Transverse colon (tissue), 4 donors: ENCODE measurements at regions not wholly inside any gene's neighbourhood (a gene's known extent, or its start where the extent isn't known, plus 50 kb on each side); places are given as distances from the start of the nearest gene placed in this dataset.

Source experiments
- DNase-seq: peaks from one replicate; pipeline ENCODE4 v3.0.0-alpha.2; 2019
- H3K27ac ChIP-seq, 4 donors: fragments of 200-600 bp; sonication (generic); 2 replicates each; pipeline ENCODE4 v1.5.1; 2016 to 2018; ENCODE audit warnings: inconsistent platforms in 4 of 4
- H3K27me3 ChIP-seq: fragments of 200-600 bp; sonication (generic); 2 replicates; pipeline ENCODE4 v1.5.1; 2017; ENCODE audit warnings: inconsistent platforms
- H3K36me3 ChIP-seq, 4 donors: fragments of 200-600 bp; sonication (generic); 2 replicates each; pipeline ENCODE4 v1.5.1; 2017 to 2019; ENCODE audit warnings: inconsistent platforms in 4 of 4
- H3K4me1 ChIP-seq, 4 donors: fragments of 200-600 bp; sonication (generic); 2 replicates each; pipeline ENCODE4 v1.5.1; 2017 to 2020; ENCODE audit warnings: inconsistent platforms in 4 of 4
- H3K4me3 ChIP-seq, 4 donors: fragments of 200-600 bp; sonication (generic); 1 replicate in 1 of 4; 2 replicates in 3 of 4; pipeline versions ENCODE4 v1.5.1 to v1.6.1; 2017 to 2019; ENCODE audit warnings: inconsistent platforms in 4 of 4
- H3K9me3 ChIP-seq, 2 donors: fragments of 200-600 bp; sonication (generic); 2 replicates each; pipeline ENCODE4 v1.5.1; 2017 to 2019; ENCODE audit warnings: inconsistent platforms in 2 of 2
- CTCF ChIP-seq, 5 experiments: fragments of 200-600 bp in 3 of 5; fragments of 450-650 bp in 2 of 5; sonication (generic) in 3 of 5; IDR thresholded peaks; 1 replicate in 2 of 5; 2 replicates in 3 of 5; pipeline ENCODE4 v1.5.1; 2016 to 2017; ENCODE audit warnings: antibody characterized with exemption in 5 of 5, inconsistent platforms in 3 of 5, mild to moderate bottlenecking in 2 of 5, moderate library complexity in 1 of 5
- EP300 ChIP-seq: sonication (generic); formaldehyde crosslinking; IDR thresholded peaks from one replicate; pipeline ENCODE4 v1.6.1; 2017; ENCODE audit warnings: antibody characterized with exemption, low read depth
- POLR2A ChIP-seq: fragments of 450-650 bp; IDR thresholded peaks from one replicate; pipeline ENCODE4 v1.6.1; 2016; ENCODE audit warnings: antibody characterized with exemption, mild to moderate bottlenecking, moderate library complexity
- POLR2AphosphoS5 ChIP-seq, 3 donors: sonication (generic); formaldehyde crosslinking; IDR thresholded peaks; one replicate each; pipeline ENCODE4 v1.6.1; 2016; ENCODE audit warnings: antibody characterized with exemption in 3 of 3
- WGBS, 2 donors: methylation state at CpG; one replicate each; pipeline ENCODE4 v1.1.5; 2018; ENCODE audit warnings: low coverage in 1 of 2; 5-methylcytosine and 5-hydroxymethylcytosine counted together
- in situ Hi-C, 4 donors: fragments of 200-750 bp; cut with MboI; loops; one replicate each; pipeline versions ENCODE4 v1.15.0 to v1.15.1; 2017; ENCODE audit warnings: low sequenced_read_pairs in 3 of 4, low pct_ligation_motif_present in 1 of 4, low pct_unique_long_range_greater_than_20kb in 1 of 4
- intact Hi-C: fragments of 100-400 bp; cut with DNase I; formaldehyde crosslinking; loops from one replicate; pipeline ENCODE4 v1.15.1; 2023; ENCODE audit warnings: low total_unique reads

GRCh38 chr3:127141921-127142730 is 50.8 kb upstream of the PRR23E start:
- intact Hi-C loops: no loop called here
- TF ChIP-seq CTCF (IDR thresholded peaks at IDR 0.05): peak in 1 of 5 experiments; percentile 5
- peak; percentile 78 for TF ChIP-seq EP300
- no peak for TF ChIP-seq POLR2A
- TF ChIP-seq POLR2AphosphoS5 (IDR thresholded peaks at IDR 0.05): peak; percentile 42 to 71 (median 68)
- peak; percentile 73 for DNase-seq
- WGBS, 2 donors: 36% methylated on average over 19 of the region's 19 CpGs; no CpG with 5 or more reads in 1 of the 2 donors
- H3K27me3 ChIP-seq: peaks cover under 1% of the 10 kb centered on the region
- peaks cover 0 to 16% (median 7%) of the 10 kb centered on the region in 4 donors for H3K4me1 ChIP-seq
- H3K27ac ChIP-seq: peak overlapping the region in 1 of 4 donors; percentile 53
- H3K4me3 ChIP-seq: no peak overlapping the region
- in situ Hi-C loops: no loop called here
- H3K36me3 ChIP-seq: no peaks in the 10 kb centered on the region
- no peaks in the 10 kb centered on the region for H3K9me3 ChIP-seq
